GM12892 (cell line): ENCODE measurements at regions not wholly inside any gene's neighbourhood (a gene's known extent, or its start where the extent isn't known, plus 50 kb on each side); places are given as distances from the start of the nearest gene placed in this dataset.

ENCODE experiments used
- POLR2A ChIP-seq: IDR thresholded peaks from 2 replicates; pipeline ENCODE4 v1.6.1; 2011; ENCODE audit warnings: low read depth, low read length, control low read depth
- POLR2AphosphoS5 ChIP-seq: IDR thresholded peaks from 2 replicates; pipeline ENCODE4 v1.6.1; 2011; ENCODE audit warnings: low read depth, low read length, control low read depth
- TAF1 ChIP-seq: IDR thresholded peaks from 2 replicates; pipeline ENCODE4 v1.6.1; 2011; ENCODE audit warnings: low read depth, mild to moderate bottlenecking, control low read depth, low read length, borderline replicate concordance

GRCh38 chr14:40367717-40368116 is 935.5 kb upstream of the FBXO33 start:
- TF ChIP-seq POLR2A (no peak), TAF1 (no peak), POLR2AphosphoS5 (no peak)
